ENCODE measurements at regions not wholly inside any gene's neighbourhood (a gene's known extent, or its start where the extent isn't known, plus 50 kb on each side); places are given as distances from the start of the nearest gene placed in this dataset.

DNA sequence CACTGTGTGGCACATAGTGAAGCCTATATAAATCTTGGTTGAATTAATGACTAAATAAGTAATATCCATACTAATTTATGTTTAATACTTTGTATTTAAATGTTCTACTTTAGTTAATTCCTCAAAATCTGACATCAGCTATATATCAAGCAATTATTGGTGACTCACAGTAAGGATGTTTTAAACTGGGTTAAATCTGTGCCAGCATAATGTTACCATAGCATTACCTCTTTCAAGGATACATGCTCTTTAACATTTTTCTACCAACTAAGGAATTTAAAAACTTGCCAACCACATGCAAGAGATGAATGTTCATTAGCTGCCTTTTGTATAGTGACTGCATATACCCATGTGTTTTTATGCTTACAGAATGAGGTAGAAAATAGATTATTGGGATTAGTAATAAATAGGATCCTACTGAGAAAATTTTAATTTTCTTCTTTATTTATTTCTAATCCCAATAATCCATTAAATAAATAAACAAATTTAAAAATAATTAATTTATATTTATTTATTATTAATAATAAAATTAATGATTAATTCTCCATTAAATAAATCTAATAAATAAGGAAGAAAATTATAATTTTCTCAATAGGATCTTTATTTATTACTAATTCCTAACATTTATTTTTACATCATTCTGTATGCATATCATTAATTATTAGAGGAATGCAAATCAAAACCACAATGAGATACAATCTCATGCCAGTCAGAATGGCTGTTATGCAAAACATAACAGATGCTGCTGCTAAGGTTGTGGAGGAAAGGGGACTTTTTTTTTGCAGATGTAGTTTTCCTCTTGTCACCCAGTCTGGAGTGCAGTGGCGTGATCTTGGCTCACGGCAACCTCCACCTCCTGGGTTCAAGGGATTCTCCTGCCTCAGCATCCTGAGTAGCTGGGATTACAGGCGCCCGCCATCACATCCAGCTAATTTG is 410.7 kb upstream of the DSEL start:
- no peak for DNase-seq (ENCODE audit: low read depth)
- no peak overlapping the region for H3K4me3 ChIP-seq (ENCODE audit: low read depth, low read length)
- TF ChIP-seq, protein P1, sequence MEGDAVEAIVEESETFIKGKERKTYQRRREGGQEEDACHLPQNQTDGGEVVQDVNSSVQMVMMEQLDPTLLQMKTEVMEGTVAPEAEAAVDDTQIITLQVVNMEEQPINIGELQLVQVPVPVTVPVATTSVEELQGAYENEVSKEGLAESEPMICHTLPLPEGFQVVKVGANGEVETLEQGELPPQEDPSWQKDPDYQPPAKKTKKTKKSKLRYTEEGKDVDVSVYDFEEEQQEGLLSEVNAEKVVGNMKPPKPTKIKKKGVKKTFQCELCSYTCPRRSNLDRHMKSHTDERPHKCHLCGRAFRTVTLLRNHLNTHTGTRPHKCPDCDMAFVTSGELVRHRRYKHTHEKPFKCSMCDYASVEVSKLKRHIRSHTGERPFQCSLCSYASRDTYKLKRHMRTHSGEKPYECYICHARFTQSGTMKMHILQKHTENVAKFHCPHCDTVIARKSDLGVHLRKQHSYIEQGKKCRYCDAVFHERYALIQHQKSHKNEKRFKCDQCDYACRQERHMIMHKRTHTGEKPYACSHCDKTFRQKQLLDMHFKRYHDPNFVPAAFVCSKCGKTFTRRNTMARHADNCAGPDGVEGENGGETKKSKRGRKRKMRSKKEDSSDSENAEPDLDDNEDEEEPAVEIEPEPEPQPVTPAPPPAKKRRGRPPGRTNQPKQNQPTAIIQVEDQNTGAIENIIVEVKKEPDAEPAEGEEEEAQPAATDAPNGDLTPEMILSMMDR (IDR thresholded peaks at IDR 0.05; ENCODE audit: insufficient read depth, low read depth, low read length, missing control alignments), result no peak

DNA sequence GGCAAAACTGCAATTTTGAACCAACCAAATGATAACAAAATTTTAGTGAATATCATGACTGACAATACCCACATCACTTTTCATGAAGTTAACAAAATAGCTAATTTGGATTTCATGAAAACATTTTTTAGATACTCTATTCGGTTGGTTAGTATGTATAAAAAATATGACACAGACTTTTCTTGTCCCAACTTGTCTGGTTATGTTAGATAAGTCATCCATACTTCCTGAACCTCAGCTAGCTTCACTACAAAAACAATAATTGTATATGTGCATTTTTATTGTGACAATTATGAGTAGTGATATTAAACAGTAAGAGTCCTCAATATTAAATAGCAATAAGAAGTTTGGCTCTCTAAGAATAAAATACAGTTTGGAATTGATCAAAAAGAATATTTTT is 408.1 kb upstream of the DSEL start:
- DNase-seq (ENCODE audit: low read depth), result no peak
- H3K4me3 ChIP-seq (ENCODE audit: low read depth, low read length), result no peak overlapping the region
- TF ChIP-seq, protein P1 (IDR thresholded peaks at IDR 0.05; ENCODE audit: insufficient read depth, low read depth, low read length, missing control alignments), result no peak

DNA sequence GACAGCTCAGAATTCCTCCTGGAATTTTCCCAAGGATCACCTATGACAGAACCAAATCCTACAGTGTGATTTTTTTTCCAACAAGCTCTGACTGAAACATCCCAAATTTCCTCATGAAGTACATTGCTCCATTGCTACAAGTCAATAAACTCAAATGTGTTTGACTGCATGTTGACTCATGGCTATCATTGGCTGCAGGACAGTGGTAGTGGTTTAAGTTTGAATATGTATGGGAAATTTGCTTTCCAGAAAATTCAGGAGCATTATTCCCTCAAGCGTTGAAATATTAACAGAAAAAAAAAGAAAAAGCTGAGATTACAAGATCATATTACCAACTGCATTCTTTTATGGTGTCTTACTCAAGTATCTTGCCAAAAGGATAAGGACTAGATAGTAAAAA is 402.8 kb upstream of the DSEL start:
- TF ChIP-seq, protein P1 (IDR thresholded peaks at IDR 0.05; ENCODE audit: insufficient read depth, low read depth, low read length, missing control alignments), result no peak
- H3K4me3 ChIP-seq (ENCODE audit: low read depth, low read length), result no peak overlapping the region
- no peak for DNase-seq (ENCODE audit: low read depth)

DNA sequence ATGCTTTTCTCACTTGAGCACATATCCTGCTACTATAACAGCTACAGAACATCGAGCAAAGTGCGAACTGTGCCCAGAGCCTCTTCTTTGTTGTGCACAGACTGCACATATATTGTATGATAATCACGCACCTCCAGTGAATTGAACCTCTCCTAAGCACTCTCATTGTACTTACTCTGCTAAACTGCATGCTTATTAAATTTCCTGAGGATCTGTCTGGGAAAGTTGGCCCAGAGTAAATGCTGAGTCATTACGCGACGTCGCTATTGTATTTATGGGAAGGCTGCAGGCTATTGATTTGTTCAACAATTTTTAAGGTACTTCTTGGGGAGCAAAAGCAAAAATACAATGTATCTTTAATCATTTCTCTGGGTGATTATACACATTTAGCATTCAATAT is 399.6 kb upstream of the DSEL start:
- TF ChIP-seq, protein P1 (IDR thresholded peaks at IDR 0.05; ENCODE audit: insufficient read depth, low read depth, low read length, missing control alignments), result no peak
- DNase-seq (ENCODE audit: low read depth), result no peak
- no peak overlapping the region for H3K4me3 ChIP-seq (ENCODE audit: low read depth, low read length)

DNA sequence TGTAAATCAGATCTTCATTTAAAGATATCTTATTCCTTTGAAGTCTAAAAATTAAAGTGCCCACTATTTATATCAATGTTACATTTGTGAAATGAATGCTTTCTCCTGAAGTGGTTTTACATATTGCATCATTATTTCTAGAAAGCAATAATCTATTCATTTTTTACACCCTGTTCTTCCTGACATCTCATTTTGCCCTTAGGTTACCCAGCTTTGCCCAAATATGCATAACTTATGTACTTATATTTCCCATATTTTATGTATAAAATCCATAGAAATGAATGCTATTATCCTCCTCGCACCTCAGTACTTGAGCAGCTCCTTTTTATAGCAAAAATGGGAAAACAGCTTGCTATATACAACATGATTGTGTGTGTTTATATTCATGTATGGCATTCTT is 396.5 kb upstream of the DSEL start:
- H3K4me3 ChIP-seq (ENCODE audit: low read depth, low read length), result no peak overlapping the region
- no peak for DNase-seq (ENCODE audit: low read depth)
- TF ChIP-seq, protein P1 (IDR thresholded peaks at IDR 0.05; ENCODE audit: insufficient read depth, low read depth, low read length, missing control alignments), result no peak

DNA sequence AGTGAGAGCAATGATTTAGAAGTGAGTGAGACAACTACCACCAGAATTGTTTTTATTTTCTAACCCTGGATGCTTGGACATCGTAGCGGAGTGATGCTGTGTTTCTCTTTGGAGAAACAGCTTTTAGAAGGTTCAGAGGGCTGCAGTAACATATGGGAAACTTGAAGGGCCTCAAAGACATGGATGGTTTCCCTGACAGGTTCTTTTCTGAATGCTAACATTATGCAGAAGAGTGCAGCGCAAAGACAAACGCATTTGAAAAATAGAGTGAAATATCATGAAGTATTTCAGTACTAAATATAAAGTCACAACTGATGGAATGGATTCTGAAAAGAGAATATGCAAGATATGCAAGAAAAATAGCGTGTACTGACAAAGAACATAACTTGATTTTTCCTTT is 385.1 kb upstream of the DSEL start:
- H3K4me3 ChIP-seq (ENCODE audit: low read depth, low read length), result no peak overlapping the region
- no peak for DNase-seq (ENCODE audit: low read depth)
- TF ChIP-seq, protein P1 (IDR thresholded peaks at IDR 0.05; ENCODE audit: insufficient read depth, low read depth, low read length, missing control alignments), result no peak

DNA sequence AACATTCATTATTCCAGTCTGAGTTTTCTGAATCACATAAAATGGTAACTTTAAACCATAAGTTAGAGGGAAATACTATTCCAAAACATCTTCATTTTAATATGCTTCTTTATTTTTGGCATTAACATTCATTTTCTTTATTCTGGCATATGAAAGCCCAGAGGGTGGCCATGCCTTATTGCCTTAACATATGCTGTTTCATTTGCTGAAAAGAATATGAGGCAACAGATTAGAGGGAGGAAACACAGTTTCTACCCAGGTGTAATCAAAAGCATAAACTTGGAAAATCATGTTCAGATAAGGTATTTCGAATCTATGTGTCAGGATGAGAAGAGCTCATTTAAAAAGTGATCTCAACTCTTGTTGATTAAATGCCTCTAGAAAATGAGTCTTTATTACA is 379.9 kb upstream of the DSEL start:
- DNase-seq (ENCODE audit: low read depth), result no peak
- TF ChIP-seq, protein P1 (IDR thresholded peaks at IDR 0.05; ENCODE audit: insufficient read depth, low read depth, low read length, missing control alignments), result no peak

More for the DNA sequence above, 379.9 kb upstream of the DSEL start:
- H3K4me3 ChIP-seq (ENCODE audit: low read depth, low read length), result no peak overlapping the region
